GM18861 (cell line): ENCODE measurements at regions not wholly inside any gene's neighbourhood (a gene's known extent, or its start where the extent isn't known, plus 50 kb on each side); places are given as distances from the start of the nearest gene placed in this dataset.

Source experiments
- ATAC-seq: cut with Tn5 transposase; IDR thresholded peaks from one replicate; pipeline ENCODE4 v1.9.1; 2021; ENCODE audit not compliant: unreplicated experiment

- no peak for ATAC-seq
Observed at GRCh38 chr11:104538313-104538712, 359.9 kb downstream of the CASP12 start.

- no peak for ATAC-seq
Observed at GRCh38 chr11:104534278-104534677, 364.0 kb downstream of the CASP12 start.

DNA sequence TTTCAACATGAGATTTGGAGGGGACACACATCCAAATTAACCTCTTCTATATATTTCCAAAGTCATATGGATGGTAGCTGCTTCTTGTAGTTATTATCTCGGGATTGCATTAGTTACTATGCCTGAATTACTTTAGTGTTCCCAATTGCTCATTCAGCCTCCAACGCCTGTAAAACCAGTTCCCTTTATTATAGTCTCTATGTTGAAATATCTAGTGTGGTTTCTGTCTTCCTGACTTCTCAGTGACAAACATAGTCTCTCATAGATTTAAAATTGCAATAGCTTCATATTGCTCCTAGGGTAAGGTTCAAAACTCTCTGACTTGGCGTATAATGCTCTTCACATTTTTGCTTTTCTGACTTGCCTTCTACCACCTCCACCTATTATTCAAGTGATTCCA, 366.4 kb downstream of the CASP12 start:
- no peak for ATAC-seq

- ATAC-seq: no peak
Observed at GRCh38 chr11:104531075-104531474, 367.1 kb upstream of the PDGFD start.

- ATAC-seq: no peak
Observed at GRCh38 chr11:104529906-104530305, 366.0 kb upstream of the PDGFD start.

DNA sequence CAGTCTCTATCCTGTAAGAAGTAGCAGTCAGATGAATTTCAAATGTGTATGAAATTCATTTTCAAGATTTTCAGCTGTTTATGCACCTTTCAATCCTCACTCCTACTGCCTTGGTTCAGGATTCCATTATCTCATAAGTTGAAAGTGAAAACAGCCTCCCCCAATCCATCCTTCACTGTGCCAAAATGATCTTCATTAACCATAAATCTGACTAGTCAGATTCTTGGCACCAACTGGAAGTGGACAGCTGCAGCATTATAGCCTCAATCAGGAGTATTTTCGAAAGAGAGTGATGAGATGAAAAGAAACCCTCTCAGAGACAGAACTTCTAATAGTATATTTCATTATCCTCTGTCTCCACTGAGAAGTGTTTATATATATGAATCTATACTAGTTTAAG, 365.3 kb upstream of the PDGFD start:
- ATAC-seq: no peak

GRCh38 chr11:104526006-104526405, 362.1 kb upstream of the PDGFD start:
- ATAC-seq: no peak

DNA sequence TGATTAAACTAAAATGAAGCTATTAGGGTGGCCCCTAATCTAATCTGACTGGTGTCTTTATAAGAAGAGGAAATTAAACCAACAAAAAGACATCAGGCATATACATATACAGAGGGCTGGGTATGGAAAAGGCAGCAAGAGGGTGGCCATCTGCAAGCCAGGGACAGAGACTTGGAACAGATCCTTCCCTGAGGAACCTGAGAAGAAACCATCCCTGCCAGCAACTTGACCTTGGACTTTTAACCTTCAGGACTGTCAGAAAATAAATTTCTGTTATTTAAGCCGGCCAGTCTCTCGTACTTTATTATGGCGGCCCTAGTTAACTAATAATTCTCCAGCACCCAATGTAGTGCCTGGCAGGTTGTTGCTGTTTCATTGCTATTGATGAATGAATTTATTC, 361.5 kb upstream of the PDGFD start:
- ATAC-seq: no peak

- ATAC-seq: no peak
Observed at GRCh38 chr11:104524254-104524653, 360.3 kb upstream of the PDGFD start.

- no peak for ATAC-seq
Observed at GRCh38 chr11:104523611-104524010, 359.7 kb upstream of the PDGFD start.

DNA sequence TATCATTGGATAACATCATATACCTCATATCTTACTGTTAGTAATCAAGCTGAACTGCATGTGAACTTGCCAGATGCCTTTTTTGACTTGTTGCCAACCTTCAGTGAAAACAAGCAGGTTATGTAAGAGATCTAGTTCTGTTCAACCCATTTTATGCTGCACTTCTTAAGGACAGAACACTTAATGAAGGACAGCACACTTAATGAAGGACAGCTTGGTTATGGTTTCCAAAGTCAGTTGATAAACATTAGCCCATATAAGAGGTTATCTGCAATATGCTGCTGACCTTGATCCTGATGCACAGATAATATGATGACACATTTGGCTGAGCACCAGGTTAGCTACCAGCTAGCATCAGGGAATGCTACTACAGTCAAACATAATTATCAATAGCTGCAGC, 358.7 kb upstream of the PDGFD start:
- no peak for ATAC-seq

DNA sequence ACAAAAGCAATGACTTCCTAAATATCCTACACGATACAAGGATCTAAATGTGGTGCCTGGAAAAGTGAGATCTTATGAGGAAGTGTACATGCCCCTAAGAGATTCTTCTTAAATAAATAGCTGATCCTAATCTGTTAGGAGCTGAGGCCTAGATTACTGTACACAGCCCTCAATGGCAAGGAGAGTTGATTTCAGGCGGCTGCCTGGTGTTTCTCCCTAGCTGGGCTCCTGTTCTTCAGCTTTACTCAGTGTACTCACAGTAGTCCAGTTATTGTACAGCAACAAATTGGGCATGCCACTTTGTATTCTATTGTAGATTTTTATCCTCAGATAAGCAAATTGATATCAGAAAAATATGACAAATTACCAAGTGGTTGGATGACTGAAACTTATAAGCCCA, 358.2 kb upstream of the PDGFD start:
- no peak for ATAC-seq

DNA sequence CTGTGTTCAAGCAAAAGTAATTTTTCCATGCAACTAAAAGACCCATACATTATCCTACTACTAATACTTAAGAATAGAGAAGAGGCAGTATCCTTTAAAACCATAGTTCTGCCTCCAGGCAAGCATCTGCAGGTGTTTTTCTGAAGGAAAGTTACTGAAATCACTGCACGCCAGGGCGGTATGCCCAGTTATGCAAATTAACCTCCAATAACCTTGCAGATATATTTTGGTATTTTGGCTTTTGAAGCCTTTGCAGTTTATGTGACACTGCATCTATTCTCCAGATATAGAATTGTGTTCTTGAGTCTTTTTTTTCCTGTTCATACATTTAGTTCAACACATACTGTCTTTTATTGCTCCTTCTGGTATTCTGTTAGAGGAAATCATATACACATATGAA, 346.2 kb upstream of the PDGFD start:
- ATAC-seq: no peak

DNA sequence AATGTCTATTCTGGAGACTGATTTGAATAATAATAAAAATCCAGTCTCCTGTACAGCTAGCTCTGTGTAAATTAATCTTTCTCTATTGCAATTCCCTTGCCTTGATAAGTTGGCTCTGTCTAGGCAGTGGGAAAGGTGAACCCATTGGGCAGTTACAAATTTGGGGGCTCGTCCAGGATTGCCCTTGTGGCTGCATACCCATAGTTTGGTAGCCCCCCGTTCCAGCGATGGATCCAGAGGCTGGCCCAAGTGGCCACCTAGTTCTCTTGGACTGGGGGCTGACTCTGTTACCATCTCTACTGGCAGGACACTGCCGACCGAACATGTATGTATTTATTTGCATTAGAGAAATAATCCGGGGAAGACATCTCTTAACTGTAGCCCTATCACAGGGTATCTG, 326.2 kb upstream of the PDGFD start:
- no peak for ATAC-seq

DNA sequence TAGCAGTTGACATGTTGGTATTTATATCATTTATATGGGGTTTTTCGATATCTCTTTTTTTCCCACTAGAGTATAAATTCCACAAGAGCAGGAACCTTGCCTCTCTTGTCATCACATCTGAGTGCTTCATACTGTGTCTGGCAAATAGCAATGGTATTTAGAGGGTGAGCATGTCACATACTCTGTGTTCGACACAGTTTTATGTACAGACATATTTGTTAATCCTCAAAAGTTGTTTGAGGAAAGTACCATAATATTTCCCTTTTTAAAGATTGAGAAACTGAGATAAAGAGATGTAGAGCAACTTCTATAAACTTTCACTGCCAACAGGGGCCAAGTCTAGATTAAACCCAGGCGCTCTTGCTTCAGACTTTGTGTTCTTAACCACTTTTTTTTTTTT, 324.6 kb upstream of the PDGFD start:
- no peak for ATAC-seq

GRCh38 chr11:104487046-104487806, 323.3 kb upstream of the PDGFD start:
- ATAC-seq: no peak

GRCh38 chr11:104484804-104485554, 321.0 kb upstream of the PDGFD start:
- no peak for ATAC-seq

- ATAC-seq: no peak
Observed at GRCh38 chr11:104476898-104477297, 313.0 kb upstream of the PDGFD start.

DNA sequence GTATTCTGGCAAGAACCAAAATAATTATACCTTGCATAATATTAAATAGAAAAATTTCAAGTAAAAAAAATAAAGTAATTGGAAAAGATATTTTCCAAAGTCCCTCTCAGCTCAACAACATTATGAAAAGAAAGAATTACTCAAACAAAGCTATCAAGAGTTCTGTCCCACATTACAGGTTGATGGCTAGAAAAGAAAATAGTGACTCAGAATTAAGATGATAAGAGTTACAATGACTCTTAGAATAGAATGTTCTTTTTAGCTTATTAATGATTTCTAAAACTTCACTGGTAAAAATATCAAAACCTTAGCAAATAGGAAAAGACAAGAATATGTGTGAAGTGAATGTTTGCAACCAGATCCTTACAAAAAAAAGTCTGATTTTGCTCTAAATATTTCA, 312.5 kb upstream of the PDGFD start:
- no peak for ATAC-seq

- no peak for ATAC-seq
Observed at GRCh38 chr11:104467404-104467803, 303.5 kb upstream of the PDGFD start.

DNA sequence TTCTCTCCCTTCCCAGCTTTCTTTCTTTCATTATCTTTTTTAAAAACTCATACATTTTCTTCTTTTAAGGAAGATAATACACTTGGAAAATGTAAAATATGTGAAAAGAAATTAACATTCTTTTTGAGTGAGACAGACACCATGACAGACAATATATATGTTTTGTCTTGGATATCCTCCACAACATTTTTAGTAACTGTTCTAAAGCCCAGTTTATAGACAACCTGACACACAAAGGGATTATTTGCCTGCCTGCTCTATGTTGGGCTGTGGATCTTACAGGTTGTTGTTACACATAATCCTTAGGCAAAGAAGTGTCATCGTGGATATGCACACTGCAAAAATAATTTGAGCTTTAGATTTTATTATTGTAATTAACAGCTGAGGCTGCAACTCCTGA, 301.4 kb upstream of the PDGFD start:
- no peak for ATAC-seq

GRCh38 chr11:104464691-104465090, 300.7 kb upstream of the PDGFD start:
- no peak for ATAC-seq

GRCh38 chr11:104462341-104462740, 298.4 kb upstream of the PDGFD start:
- ATAC-seq: no peak
